Tibial artery (tissue), 4 donors: ENCODE measurements at regions not wholly inside any gene's neighbourhood (a gene's known extent, or its start where the extent isn't known, plus 50 kb on each side); places are given as distances from the start of the nearest gene placed in this dataset.

Experiments used
- DNase-seq, 2 donors: peaks; one replicate each; pipeline ENCODE4 v3.0.0-alpha.2; 2019
- H3K27ac ChIP-seq, 2 donors: fragments of 200-600 bp; sonication (generic) in 1 of 2; 1 replicate in 1 of 2; 2 replicates in 1 of 2; pipeline ENCODE4 v1.5.1; 2018 to 2019; ENCODE audit warnings: mild to moderate bottlenecking in 1 of 2
- H3K27me3 ChIP-seq, 2 donors: fragments of 200-600 bp; sonication (generic) in 1 of 2; one replicate each; pipeline versions ENCODE4 v1.5.1 to v1.6.0; 2016 to 2019
- H3K36me3 ChIP-seq, 3 donors: fragments of 200-600 bp; sonication (generic) in 2 of 3; one replicate each; pipeline ENCODE4 v1.5.1; 2016 to 2019; ENCODE audit warnings: mild to moderate bottlenecking in 2 of 3
- H3K4me1 ChIP-seq, 4 donors: fragments of 200-600 bp; sonication (generic) in 2 of 4; 1 replicate in 3 of 4; 2 replicates in 1 of 4; pipeline ENCODE4 v1.5.1; 2016 to 2019
- H3K4me3 ChIP-seq, 2 donors: fragments of 200-600 bp; sonication (generic) in 1 of 2; 1 replicate in 1 of 2; 2 replicates in 1 of 2; pipeline ENCODE4 v1.5.1; 2018 to 2019; ENCODE audit warnings: mild to moderate bottlenecking in 2 of 2
- H3K9me3 ChIP-seq, 3 donors: fragments of 200-600 bp; sonication (generic) in 1 of 3; one replicate each; pipeline ENCODE4 v1.5.1; 2016 to 2019
- CTCF ChIP-seq, 2 experiments: fragments of 200-600 bp in 1 of 2; fragments of 450-650 bp in 1 of 2; IDR thresholded peaks; one replicate each; pipeline ENCODE4 v1.5.1; 2017 to 2019; ENCODE audit warnings: antibody characterized with exemption in 2 of 2, mild to moderate bottlenecking in 1 of 2, moderate library complexity in 1 of 2
- intact Hi-C: fragments of 100-400 bp; cut with DNase I; formaldehyde crosslinking; loops from one replicate; pipeline ENCODE4 v1.15.0; 2023; ENCODE audit warnings: low total_unique reads

DNA sequence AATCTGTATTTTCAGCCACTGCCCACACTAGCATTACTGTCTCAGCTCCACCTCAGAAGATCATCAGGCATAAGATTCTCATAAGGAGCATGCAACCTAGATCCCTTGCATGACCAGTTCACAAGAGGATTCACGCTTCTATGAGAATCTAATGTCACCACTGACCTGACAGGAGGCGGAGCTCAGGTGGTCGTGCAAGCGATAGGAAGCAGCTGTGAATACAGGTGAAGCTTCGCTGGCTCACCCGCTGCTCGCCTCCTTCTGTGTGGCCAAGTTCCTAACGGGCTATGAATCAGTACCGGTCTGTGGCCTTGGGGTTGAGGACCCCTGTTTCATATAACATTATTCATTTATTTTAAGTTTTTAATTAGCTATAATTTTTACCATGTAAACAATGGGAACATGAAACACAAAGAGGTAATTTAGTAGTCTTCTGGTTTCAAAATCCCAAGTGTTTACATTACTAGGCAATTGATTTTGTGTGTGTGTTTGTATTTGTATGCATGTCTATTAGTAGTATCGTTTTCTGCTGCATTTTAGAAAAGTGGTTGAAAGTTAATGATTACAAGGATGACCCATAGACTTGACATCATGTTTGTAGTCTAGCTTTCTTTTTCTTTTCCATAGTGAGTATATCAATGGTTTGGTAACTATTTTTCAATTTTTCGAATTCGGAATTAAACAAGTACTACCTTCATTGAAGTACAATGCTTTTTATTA, 159.4 kb downstream of the TENT4A start:
- DNase-seq, result no peak
- no peaks in the 10 kb centered on the region for H3K4me1 ChIP-seq
- intact Hi-C loops, result no loop called here
- H3K9me3 ChIP-seq, result no peaks in the 10 kb centered on the region
- TF ChIP-seq CTCF (IDR thresholded peaks at IDR 0.05), result no peak
- H3K27ac ChIP-seq, result no peak overlapping the region
- no peaks in the 10 kb centered on the region for H3K36me3 ChIP-seq
- H3K4me3 ChIP-seq, result no peak overlapping the region
- peaks cover 0 to 2% of the 10 kb centered on the region in 2 donors for H3K27me3 ChIP-seq

GRCh38 chr5:6873359-6873758, 160.1 kb downstream of the TENT4A start:
- peaks cover 0 to 4% of the 10 kb centered on the region in 2 donors for H3K27me3 ChIP-seq
- no peaks in the 10 kb centered on the region for H3K9me3 ChIP-seq
- H3K27ac ChIP-seq, result no peak overlapping the region
- no peak overlapping the region for H3K4me3 ChIP-seq
- intact Hi-C loops, result no loop called here
- H3K36me3 ChIP-seq, result no peaks in the 10 kb centered on the region
- TF ChIP-seq CTCF (IDR thresholded peaks at IDR 0.05), result no peak
- no peak for DNase-seq
- no peaks in the 10 kb centered on the region for H3K4me1 ChIP-seq

DNA sequence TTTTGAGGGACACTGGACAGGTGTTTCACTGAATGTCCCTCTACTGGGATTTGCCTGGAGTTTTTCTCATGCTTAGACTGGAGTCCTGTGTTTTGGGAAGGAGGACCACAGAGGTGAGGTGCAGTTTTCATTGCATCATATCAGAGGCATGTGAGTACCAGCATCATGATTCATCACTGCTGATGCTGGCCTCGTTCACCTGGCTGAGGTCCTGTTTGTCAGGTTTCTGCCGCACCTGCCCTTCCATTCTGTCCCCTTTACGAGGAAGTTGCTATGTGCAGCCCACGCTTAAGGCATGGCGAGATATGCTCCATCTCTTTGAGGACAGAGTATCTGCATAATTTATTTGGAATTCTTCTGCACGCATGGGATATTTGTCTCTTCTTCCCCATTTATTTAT, 162.1 kb downstream of the TENT4A start:
- H3K9me3 ChIP-seq, result no peaks in the 10 kb centered on the region
- no peak overlapping the region for H3K4me3 ChIP-seq
- H3K36me3 ChIP-seq, result no peaks in the 10 kb centered on the region
- DNase-seq, result no peak
- no peak for TF ChIP-seq CTCF (IDR thresholded peaks at IDR 0.05)
- intact Hi-C loops, result no loop called here
- no peaks in the 10 kb centered on the region for H3K4me1 ChIP-seq
- H3K27ac ChIP-seq, result no peak overlapping the region
- H3K27me3 ChIP-seq, result peaks cover 0 to 4% of the 10 kb centered on the region in 2 donors

DNA sequence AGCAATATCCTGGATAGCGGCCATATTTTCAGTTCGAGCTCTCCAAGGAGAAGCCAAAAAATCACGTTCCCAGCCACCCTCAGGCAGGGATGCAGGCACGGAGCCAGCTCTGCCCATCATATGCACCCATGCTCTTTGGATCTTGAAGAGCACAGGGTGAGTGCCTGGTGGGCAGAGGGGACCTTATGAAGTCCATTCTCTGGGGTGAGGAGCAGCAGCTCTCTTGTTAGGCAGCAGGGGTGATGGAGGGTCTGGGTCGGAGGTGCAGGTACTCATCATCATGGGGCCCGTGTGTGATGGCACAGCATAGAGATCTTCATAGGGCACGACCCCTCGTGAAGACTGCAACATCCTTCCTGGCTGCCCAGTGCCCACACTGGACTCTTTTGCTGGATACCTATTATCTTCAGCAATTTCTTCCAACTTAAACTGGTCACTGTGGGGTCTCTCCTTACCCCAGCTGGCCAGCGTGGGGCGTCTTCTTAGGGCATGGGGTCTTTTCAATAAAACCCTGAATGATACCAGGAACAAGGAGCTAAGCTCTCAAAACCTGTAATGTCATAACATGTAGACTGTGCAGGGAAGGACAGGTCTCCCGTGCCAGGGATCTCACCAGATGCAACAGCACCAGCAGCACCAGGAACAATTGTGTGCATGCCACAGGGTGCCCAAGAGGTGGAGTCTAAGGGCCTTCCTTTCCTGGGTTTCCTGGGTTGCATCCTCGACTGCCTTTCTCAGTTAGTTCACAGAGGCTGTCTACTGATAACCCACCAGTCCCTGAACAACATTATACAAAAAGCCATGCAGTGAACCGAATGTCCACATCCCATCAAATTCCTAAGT, 165.0 kb downstream of the TENT4A start:
- no peak for TF ChIP-seq CTCF (IDR thresholded peaks at IDR 0.05)
- intact Hi-C loops, result no loop called here
- H3K4me1 ChIP-seq, result no peaks in the 10 kb centered on the region
- H3K9me3 ChIP-seq, result no peaks in the 10 kb centered on the region
- H3K36me3 ChIP-seq, result no peaks in the 10 kb centered on the region
- DNase-seq, result no peak
- H3K27ac ChIP-seq, result no peak overlapping the region
- H3K27me3 ChIP-seq, result peaks cover 0 to 4% of the 10 kb centered on the region in 2 donors
- H3K4me3 ChIP-seq, result no peak overlapping the region

DNA sequence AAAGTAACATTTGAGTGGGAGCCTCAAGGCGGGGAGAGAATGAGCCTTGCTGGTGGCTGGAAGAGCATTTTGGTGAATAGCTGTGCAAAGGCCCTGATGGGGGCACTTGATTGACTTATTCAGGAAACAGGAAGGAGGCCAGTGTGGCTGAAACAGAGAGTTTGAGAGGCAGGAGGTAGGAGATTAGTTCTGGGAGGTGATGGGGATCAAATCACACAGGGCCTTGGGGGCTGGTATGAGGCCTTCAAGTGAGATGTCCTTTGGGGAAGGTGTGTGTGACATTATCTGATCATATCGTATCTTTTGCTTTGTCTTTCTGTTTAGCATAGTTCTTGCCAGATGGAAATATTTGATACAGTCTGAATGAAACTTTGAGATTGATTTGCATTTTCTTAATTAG, 172.3 kb downstream of the TENT4A start:
- DNase-seq, result no peak
- H3K36me3 ChIP-seq, result no peaks in the 10 kb centered on the region

More for the DNA sequence above, 172.3 kb downstream of the TENT4A start:
- Histone ChIP-seq H3K4me3 (no peak overlapping the region), H3K4me1 (no peaks in the 10 kb centered on the region), H3K9me3 (peaks cover 0 to 14% (median 14%) of the 10 kb centered on the region in 3 donors), H3K27ac (no peak overlapping the region), H3K27me3 (no peaks in the 10 kb centered on the region)
- TF ChIP-seq CTCF (IDR thresholded peaks at IDR 0.05), result no peak
- intact Hi-C loops, result no loop called here
